Endothelial cell of umbilical vein (primary cell): ENCODE measurements at regions not wholly inside any gene's neighbourhood (a gene's known extent, or its start where the extent isn't known, plus 50 kb on each side); places are given as distances from the start of the nearest gene placed in this dataset.

Experiments used
- BruUV-seq: library from RNA; stranded (reverse); fragments of 400-500 nt; replicated peaks from 2 replicates; lab custom pipeline; 2021; lab: Mats Ljungman, UMichigan
- CTCF ChIA-PET: fragments of 300-600, 350-600 bp; sonication (Branson Sonifier 250); formaldehyde crosslinking; loops from one replicate; lab custom pipeline; 2021; ENCODE audit warnings: antibody characterized with exemption, inconsistent platforms; lab: Charles Lee
- POLR2A ChIA-PET: fragments of 300-600, 350-600 bp; sonication (Branson Sonifier 250); formaldehyde crosslinking; loops from one replicate; lab custom pipeline; 2021; ENCODE audit warnings: antibody characterized with exemption, inconsistent platforms; lab: Charles Lee
- DNase-seq: peaks from one replicate; pipeline ENCODE4 v3.0.0-alpha.2; 2011; ENCODE audit warnings: low read depth, low spot score
- FAIRE-seq: peaks from 2 replicates; lab custom pipeline; 2011; peaks lifted over from hg19 to GRCh38; lab: Jason Lieb, UNC
- H2AFZ ChIP-seq: 2 replicates; pipeline ENCODE4 v1.6.0; 2012; ENCODE audit warnings: low read depth, low read length, control low read depth, inconsistent platforms
- H3K27ac ChIP-seq: 2 replicates; pipeline ENCODE4 v1.5.1; 2011; ENCODE audit warnings: low read depth, mild to moderate bottlenecking, control low read depth, low read length, moderate library complexity; ENCODE audit not compliant: insufficient read depth
- H3K27me3 ChIP-seq, 2 experiments: 2 replicates each; pipeline versions ENCODE4 v1.6.0 to v1.6.1; 2011; ENCODE audit warnings: low read length in 2 of 2, mixed read lengths in 1 of 2; ENCODE audit not compliant: control insufficient read depth in 2 of 2, insufficient read depth in 2 of 2
- H3K36me3 ChIP-seq, 2 experiments: 2 replicates in 1 of 2; 3 replicates in 1 of 2; pipeline ENCODE4 v1.5.1; 2011; ENCODE audit warnings: low read length in 2 of 2, mild to moderate bottlenecking in 1 of 2, moderate library complexity in 1 of 2; ENCODE audit not compliant: control insufficient read depth in 2 of 2, insufficient read depth in 2 of 2; ENCODE audit errors: extremely low read depth in 1 of 2
- H3K4me1 ChIP-seq: 3 replicates; pipeline ENCODE4 v1.5.1; 2011; ENCODE audit warnings: mild to moderate bottlenecking, low read length; ENCODE audit not compliant: control insufficient read depth, insufficient read depth; ENCODE audit errors: extremely low read depth
- H3K4me2 ChIP-seq: 2 replicates; pipeline ENCODE4 v1.6.1; 2011; ENCODE audit warnings: low read length, control low read depth, mixed read lengths; ENCODE audit not compliant: insufficient read depth
- H3K4me3 ChIP-seq, 3 experiments: fragments of 200-600 bp in 1 of 3; sonication (generic), shearing (Covaris generic) in 1 of 3; replicated peaks in 1 of 3; 2 replicates each; pipeline ENCODE4 v1.5.1; 2011 to 2016; ENCODE audit warnings: control low read depth in 3 of 3, low read length in 3 of 3, mild to moderate bottlenecking in 2 of 3, inconsistent platforms in 1 of 3, low read depth in 1 of 3, moderate library complexity in 1 of 3; ENCODE audit not compliant: insufficient read depth in 1 of 3
- H3K79me2 ChIP-seq: 2 replicates; pipeline ENCODE4 v1.6.0; 2012; ENCODE audit warnings: low read length, inconsistent platforms; ENCODE audit not compliant: control insufficient read depth, insufficient read depth
- H3K9ac ChIP-seq: replicated peaks from 2 replicates; pipeline ENCODE3; 2011; ENCODE audit warnings: low read length, control low read depth; ENCODE audit not compliant: insufficient read depth; ENCODE audit errors: extremely low read depth
- H3K9me1 ChIP-seq: replicated peaks from 3 replicates; pipeline ENCODE4 v1.6.0; 2011; ENCODE audit warnings: mild to moderate bottlenecking, low read length; ENCODE audit not compliant: control insufficient read depth, insufficient read depth; ENCODE audit errors: extremely low read depth
- H3K9me3 ChIP-seq: replicated peaks from 2 replicates; pipeline ENCODE4 v1.5.1; 2012; ENCODE audit warnings: low read length, inconsistent platforms; ENCODE audit not compliant: control insufficient read depth, insufficient read depth
- H4K20me1 ChIP-seq: replicated peaks from 2 replicates; pipeline ENCODE3; 2011; ENCODE audit warnings: mild to moderate bottlenecking, low read length; ENCODE audit not compliant: control insufficient read depth, insufficient read depth; ENCODE audit errors: extremely low read depth
- EZH2 ChIP-seq: IDR thresholded peaks from 2 replicates; pipeline ENCODE4 v1.6.1; 2012; ENCODE audit warnings: borderline replicate concordance, low read depth, mild to moderate bottlenecking, moderate library complexity, low read length, inconsistent platforms; ENCODE audit not compliant: severe bottlenecking
- FOS ChIP-seq: IDR thresholded peaks from 2 replicates; pipeline ENCODE4 v1.6.1; 2011; ENCODE audit warnings: mild to moderate bottlenecking, low read length, moderate library complexity, borderline replicate concordance; ENCODE audit not compliant: insufficient read depth
- JUN ChIP-seq: IDR thresholded peaks from 2 replicates; pipeline ENCODE4 v1.6.1; 2011; ENCODE audit warnings: borderline replicate concordance, low read depth; ENCODE audit not compliant: insufficient read length, insufficient read depth
- MYC ChIP-seq: IDR thresholded peaks from one replicate; pipeline ENCODE4 v1.6.1; 2011; ENCODE audit warnings: mild to moderate bottlenecking, low read depth, low read length
- POLR2A ChIP-seq: IDR thresholded peaks from 2 replicates; pipeline ENCODE4 v1.6.1; 2012; ENCODE audit warnings: low read depth, mild to moderate bottlenecking, control low read depth, low read length
- POLR2AphosphoS5 ChIP-seq: IDR thresholded peaks from 2 replicates; pipeline ENCODE4 v1.6.1; 2012; ENCODE audit warnings: low read depth, mild to moderate bottlenecking, control low read depth, low read length, moderate library complexity; ENCODE audit not compliant: insufficient read depth
- dilution Hi-C: fragments of 300-500 bp; cut with MboI; formaldehyde crosslinking; loops from one replicate; pipeline ENCODE4 v1.15.0; 2019; ENCODE audit warnings: low sequenced_read_pairs; ENCODE audit not compliant: extremely low pct_ligation_motif_present
- intact Hi-C: fragments of 100-400 bp; cut with micrococcal nuclease; formaldehyde crosslinking; loops from one replicate; pipeline ENCODE4 v1.10.0; 2022
- TF ChIP-seq, protein P1 (sequence below): IDR thresholded peaks from 2 replicates; pipeline ENCODE4 v1.6.1; 2011; ENCODE audit not compliant: insufficient read depth, insufficient read length
- TF ChIP-seq, protein P2 (sequence below), 2 donors: IDR thresholded peaks; 1 replicate in 1 of 2; 2 replicates in 1 of 2; pipeline ENCODE4 v1.5.1; 2011; ENCODE audit warnings: low read length in 2 of 2, mild to moderate bottlenecking in 2 of 2, moderate library complexity in 2 of 2, control low read depth in 1 of 2, inconsistent platforms in 1 of 2, low read depth in 1 of 2; ENCODE audit not compliant: insufficient read depth in 1 of 2; ENCODE audit errors: extremely low read depth in 1 of 2

GRCh38 chr12:113568021-113568420, 96.3 kb upstream of the LHX5 start:
- Histone ChIP-seq H3K27me3 (no peaks in the 10 kb centered on the region), H3K27ac (no peak overlapping the region), H3K4me3 (no peak overlapping the region), H4K20me1 (no peaks in the 10 kb centered on the region), H3K36me3 (no peaks in the 10 kb centered on the region), H3K79me2 (no peaks in the 10 kb centered on the region), H3K4me2 (no peak overlapping the region), H3K9me1 (no peaks in the 10 kb centered on the region), H3K9me3 (no peaks in the 10 kb centered on the region), H3K9ac (no peak overlapping the region), H3K4me1 (no peaks in the 10 kb centered on the region), H2AFZ (no peak overlapping the region)
- DNase-seq = no peak
- intact Hi-C loops = no loop called here
- no TSS peak for BruUV-seq
- POLR2A ChIA-PET = no interaction called here
- dilution Hi-C loops = no loop called here
- no peak for FAIRE-seq
- CTCF ChIA-PET = no interaction called here
- TF ChIP-seq JUN = no peak
- TF ChIP-seq, protein P1, sequence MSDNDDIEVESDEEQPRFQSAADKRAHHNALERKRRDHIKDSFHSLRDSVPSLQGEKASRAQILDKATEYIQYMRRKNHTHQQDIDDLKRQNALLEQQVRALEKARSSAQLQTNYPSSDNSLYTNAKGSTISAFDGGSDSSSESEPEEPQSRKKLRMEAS = no peak
- no peak for TF ChIP-seq EZH2
- TF ChIP-seq, protein P2, sequence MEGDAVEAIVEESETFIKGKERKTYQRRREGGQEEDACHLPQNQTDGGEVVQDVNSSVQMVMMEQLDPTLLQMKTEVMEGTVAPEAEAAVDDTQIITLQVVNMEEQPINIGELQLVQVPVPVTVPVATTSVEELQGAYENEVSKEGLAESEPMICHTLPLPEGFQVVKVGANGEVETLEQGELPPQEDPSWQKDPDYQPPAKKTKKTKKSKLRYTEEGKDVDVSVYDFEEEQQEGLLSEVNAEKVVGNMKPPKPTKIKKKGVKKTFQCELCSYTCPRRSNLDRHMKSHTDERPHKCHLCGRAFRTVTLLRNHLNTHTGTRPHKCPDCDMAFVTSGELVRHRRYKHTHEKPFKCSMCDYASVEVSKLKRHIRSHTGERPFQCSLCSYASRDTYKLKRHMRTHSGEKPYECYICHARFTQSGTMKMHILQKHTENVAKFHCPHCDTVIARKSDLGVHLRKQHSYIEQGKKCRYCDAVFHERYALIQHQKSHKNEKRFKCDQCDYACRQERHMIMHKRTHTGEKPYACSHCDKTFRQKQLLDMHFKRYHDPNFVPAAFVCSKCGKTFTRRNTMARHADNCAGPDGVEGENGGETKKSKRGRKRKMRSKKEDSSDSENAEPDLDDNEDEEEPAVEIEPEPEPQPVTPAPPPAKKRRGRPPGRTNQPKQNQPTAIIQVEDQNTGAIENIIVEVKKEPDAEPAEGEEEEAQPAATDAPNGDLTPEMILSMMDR (IDR thresholded peaks at IDR 0.05; ENCODE audit: extremely low read depth in 1 of 2, insufficient read depth in 1 of 2, low read depth in 1 of 2, low read length in 2 of 2) = no peak
- TF ChIP-seq POLR2AphosphoS5 = no peak
- TF ChIP-seq MYC = no peak
- TF ChIP-seq FOS = no peak
- TF ChIP-seq POLR2A = no peak
